Smooth muscle cell (in vitro differentiated cells): ENCODE measurements at regions not wholly inside any gene's neighbourhood (a gene's known extent, or its start where the extent isn't known, plus 50 kb on each side); places are given as distances from the start of the nearest gene placed in this dataset.
"Not testable (repeated sequence)": the region's sequence is repeated elsewhere in the genome, so short reads cannot be mapped to it uniquely, and the experiment has no call there.

Source experiments
- DNase-seq: peaks from one replicate; lab custom pipeline; 2025; ENCODE audit not compliant: unreplicated experiment; lab: John Stamatoyannopoulos, UW
- H2AFZ ChIP-seq: fragments of 200-600 bp; sonication (generic); 2 replicates; pipeline ENCODE4 v1.6.0; 2016; ENCODE audit warnings: antibody characterized with exemption, low read depth, mild to moderate bottlenecking
- H3F3A ChIP-seq: fragments of 200-600 bp; sonication (generic); 2 replicates; pipeline ENCODE4 v1.6.0; 2017; ENCODE audit warnings: antibody characterized with exemption, low read depth
- H3K27ac ChIP-seq: fragments of 200-600 bp; sonication (generic); 2 replicates; pipeline ENCODE4 v1.5.1; 2016; ENCODE audit warnings: low read depth, mild to moderate bottlenecking
- H3K27me3 ChIP-seq: fragments of 200-600 bp; sonication (generic); 2 replicates; pipeline ENCODE4 v1.6.1; 2016; ENCODE audit warnings: low read depth, mild to moderate bottlenecking
- H3K36me3 ChIP-seq: fragments of 200-600 bp; sonication (generic); 2 replicates; pipeline ENCODE4 v1.5.1; 2016; ENCODE audit warnings: low read depth
- H3K4me1 ChIP-seq: fragments of 200-600 bp; sonication (generic); 2 replicates; pipeline ENCODE4 v1.5.1; 2016; ENCODE audit warnings: low read depth
- H3K4me2 ChIP-seq: fragments of 200-600 bp; sonication (generic); 2 replicates; pipeline ENCODE4 v1.6.0; 2016; ENCODE audit warnings: mild to moderate bottlenecking
- H3K4me3 ChIP-seq: fragments of 200-600 bp; sonication (generic); 2 replicates; pipeline ENCODE4 v1.5.1; 2016; ENCODE audit warnings: mild to moderate bottlenecking
- H3K79me2 ChIP-seq: fragments of 200-600 bp; sonication (generic); 2 replicates; pipeline ENCODE4 v1.6.0; 2016; ENCODE audit warnings: low read depth, mild to moderate bottlenecking
- H3K9ac ChIP-seq: fragments of 200-600 bp; sonication (generic); 2 replicates; pipeline ENCODE4 v1.6.0; 2016; ENCODE audit warnings: low read depth
- H3K9me3 ChIP-seq: fragments of 200-600 bp; sonication (generic); replicated peaks from 2 replicates; pipeline ENCODE4 v1.5.1; 2016; ENCODE audit warnings: low read depth
- H4K20me1 ChIP-seq: fragments of 200-600 bp; sonication (generic); 2 replicates; pipeline ENCODE4 v1.6.0; 2016; ENCODE audit warnings: low read depth
- CTCF ChIP-seq: fragments of 200-600 bp; sonication (generic); IDR thresholded peaks from 2 replicates; pipeline ENCODE4 v1.5.1; 2017; ENCODE audit warnings: borderline replicate concordance, mild to moderate bottlenecking, antibody characterized with exemption; ENCODE audit not compliant: insufficient read depth, poor library complexity, severe bottlenecking
- WGBS: methylation state at CpG from one replicate; pipeline ENCODE4 v1.1.7; 2016; ENCODE audit warnings: low lambda C conversion rate; 5-methylcytosine and 5-hydroxymethylcytosine counted together

- Histone ChIP-seq H3K27ac (no peak overlapping the region), H3F3A (no peaks in the 10 kb centered on the region), H3K27me3 (no peaks in the 10 kb centered on the region), H4K20me1 (no peaks in the 10 kb centered on the region), H3K9me3 (no peaks in the 10 kb centered on the region), H3K36me3 (peaks cover 2% of the 10 kb centered on the region), H3K79me2 (no peaks in the 10 kb centered on the region), H3K4me3 (no peak overlapping the region), H3K4me2 (no peak overlapping the region), H2AFZ (no peak overlapping the region), H3K4me1 (no peaks in the 10 kb centered on the region), H3K9ac (no peak overlapping the region)
- WGBS = 38% methylated on average over 2 of the region's 2 CpGs
- DNase-seq = no peak
- no peak for TF ChIP-seq CTCF
Observed at GRCh38 chr2:215635788-215636139, 199.9 kb upstream of the FN1 start.

- Histone ChIP-seq H2AFZ (no peak overlapping the region), H3K79me2 (no peaks in the 10 kb centered on the region), H3K4me1 (no peaks in the 10 kb centered on the region), H3F3A (no peaks in the 10 kb centered on the region), H3K4me3 (no peak overlapping the region), H4K20me1 (no peaks in the 10 kb centered on the region), H3K27me3 (no peaks in the 10 kb centered on the region), H3K4me2 (no peak overlapping the region), H3K9ac (no peak overlapping the region), H3K9me3 (no peaks in the 10 kb centered on the region), H3K36me3 (peaks cover 3% of the 10 kb centered on the region), H3K27ac (no peak overlapping the region)
- TF ChIP-seq CTCF = no peak
- no peak for DNase-seq
Observed at GRCh38 chr2:215635071-215635787, 199.4 kb upstream of the FN1 start.

- Histone ChIP-seq H3K4me3 (no peak overlapping the region), H3F3A (no peaks in the 10 kb centered on the region), H3K79me2 (no peaks in the 10 kb centered on the region), H3K27me3 (no peaks in the 10 kb centered on the region), H3K9me3 (no peaks in the 10 kb centered on the region), H4K20me1 (no peaks in the 10 kb centered on the region), H3K4me2 (no peak overlapping the region), H3K27ac (no peak overlapping the region), H2AFZ (no peak overlapping the region), H3K36me3 (peaks cover 3% of the 10 kb centered on the region), H3K4me1 (no peaks in the 10 kb centered on the region), H3K9ac (no peak overlapping the region)
- TF ChIP-seq CTCF = no peak
- DNase-seq = no peak
Observed at GRCh38 chr2:215633360-215633759, 197.5 kb upstream of the FN1 start.

GRCh38 chr2:215631696-215632095, 195.8 kb upstream of the FN1 start:
- no peak for TF ChIP-seq CTCF
- Histone ChIP-seq H3K79me2 (no peaks in the 10 kb centered on the region), H3K9ac (no peak overlapping the region), H3K27me3 (no peaks in the 10 kb centered on the region), H2AFZ (no peak overlapping the region), H3K36me3 (peaks cover 3% of the 10 kb centered on the region), H3K27ac (no peak overlapping the region), H3K4me1 (no peaks in the 10 kb centered on the region), H3K4me3 (no peak overlapping the region), H4K20me1 (no peaks in the 10 kb centered on the region), H3F3A (no peaks in the 10 kb centered on the region), H3K9me3 (no peaks in the 10 kb centered on the region), H3K4me2 (no peak overlapping the region)
- no peak for DNase-seq
- WGBS = 96% methylated on average over 2 of the region's 2 CpGs

GRCh38 chr2:215630796-215631195, 194.9 kb upstream of the FN1 start:
- not testable (repeated sequence) for H3K4me2 ChIP-seq, H3K27me3 ChIP-seq, H3K9ac ChIP-seq, H3K4me3 ChIP-seq, H4K20me1 ChIP-seq, H3K9me3 ChIP-seq, H2AFZ ChIP-seq, H3K36me3 ChIP-seq, H3K27ac ChIP-seq, H3K4me1 ChIP-seq, H3F3A ChIP-seq, H3K79me2 ChIP-seq, DNase-seq
- 96% methylated on average over 2 of the region's 2 CpGs for WGBS
